ENCODE measurements at regions not wholly inside any gene's neighbourhood (a gene's known extent, or its start where the extent isn't known, plus 50 kb on each side); places are given as distances from the start of the nearest gene placed in this dataset.
"Not testable (repeated sequence)": the region's sequence is repeated elsewhere in the genome, so short reads cannot be mapped to it uniquely, and the experiment has no call there.

GRCh38 chr2:212864186-212864585 lies 287.2 kb downstream of the IKZF2 start:
- no peak for DNase-seq (ENCODE audit: low read depth)

- no peak for DNase-seq (ENCODE audit: low read depth)
Measured at GRCh38 chr2:212863185-212863588, 288.2 kb downstream of the IKZF2 start.

- DNase-seq (ENCODE audit: low read depth), result no peak
Measured at GRCh38 chr2:212858496-212858895, 292.9 kb downstream of the IKZF2 start.

- DNase-seq (ENCODE audit: low read depth), result no peak
Measured at GRCh38 chr2:212854771-212855170, 296.6 kb downstream of the IKZF2 start.

- no peak for DNase-seq (ENCODE audit: low read depth)
Measured at GRCh38 chr2:212854116-212854515, 297.3 kb downstream of the IKZF2 start.

GRCh38 chr2:212845941-212846340 lies 305.5 kb downstream of the IKZF2 start:
- DNase-seq (ENCODE audit: low read depth), result no peak

- DNase-seq (ENCODE audit: low read depth), result no peak
Measured at GRCh38 chr2:212843409-212844199, 305.0 kb upstream of the ERBB4 start.

- no peak for DNase-seq (ENCODE audit: low read depth)
Measured at GRCh38 chr2:212842544-212843185, 304.1 kb upstream of the ERBB4 start.

GRCh38 chr2:212841460-212841859 lies 302.9 kb upstream of the ERBB4 start:
- no peak for DNase-seq (ENCODE audit: low read depth)

GRCh38 chr2:212832211-212833195 lies 293.9 kb upstream of the ERBB4 start:
- no peak for DNase-seq (ENCODE audit: low read depth)

GRCh38 chr2:212831671-212832199 lies 293.1 kb upstream of the ERBB4 start:
- DNase-seq (ENCODE audit: low read depth), result no peak

GRCh38 chr2:212816267-212816666 lies 277.7 kb upstream of the ERBB4 start:
- no peak for DNase-seq (ENCODE audit: low read depth)

- no peak for DNase-seq (ENCODE audit: low read depth)
Measured at GRCh38 chr2:212815453-212815852, 276.9 kb upstream of the ERBB4 start.

- no peak for DNase-seq (ENCODE audit: low read depth)
Measured at GRCh38 chr2:212814941-212815340, 276.3 kb upstream of the ERBB4 start.

GRCh38 chr2:212811921-212812320 lies 273.3 kb upstream of the ERBB4 start:
- DNase-seq (ENCODE audit: low read depth), result no peak

- DNase-seq (ENCODE audit: low read depth), result no peak
Measured at GRCh38 chr2:212811036-212811805, 272.6 kb upstream of the ERBB4 start.

- DNase-seq (ENCODE audit: low read depth), result no peak
Measured at GRCh38 chr2:212797484-212798205, 259.0 kb upstream of the ERBB4 start.

GRCh38 chr2:212794471-212794870 lies 255.9 kb upstream of the ERBB4 start:
- no peak for DNase-seq (ENCODE audit: low read depth)

- no peak for DNase-seq (ENCODE audit: low read depth)
Measured at GRCh38 chr2:212791569-212791968, 253.0 kb upstream of the ERBB4 start.

GRCh38 chr2:212786088-212786487 lies 247.5 kb upstream of the ERBB4 start:
- not testable (repeated sequence) for DNase-seq (ENCODE audit: low read depth)

- no peak for DNase-seq (ENCODE audit: low read depth)
Measured at GRCh38 chr2:212777020-212777491, 238.5 kb upstream of the ERBB4 start.

Measured in stimulated activated CD8-positive, alpha-beta memory T cell treated with anti-CD3 and anti-CD28 coated beads, Interleukin-15, amount 100 ng/mL, for 1 hour (primary cell).